ENCODE measurements at regions not wholly inside any gene's neighbourhood (a gene's known extent, or its start where the extent isn't known, plus 50 kb on each side); places are given as distances from the start of the nearest gene placed in this dataset.

DNA sequence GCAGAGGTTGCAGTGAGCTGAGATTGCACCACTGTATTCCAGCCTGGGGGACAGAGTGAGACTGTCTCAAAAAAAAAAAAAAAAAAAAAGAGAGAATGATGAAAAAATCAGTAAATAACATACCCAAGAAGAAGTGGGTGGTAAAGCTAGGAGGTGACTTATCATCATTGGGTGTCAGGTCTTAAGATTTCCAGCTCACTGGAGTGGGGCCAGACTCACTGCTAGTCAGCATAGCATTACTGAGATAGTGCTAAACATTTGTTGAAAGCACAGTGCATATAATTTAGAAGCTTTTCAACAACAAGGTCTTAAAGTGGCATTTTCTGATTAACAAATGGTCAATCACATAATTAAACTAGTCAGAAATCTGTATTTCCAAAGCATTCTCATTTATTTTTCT lies 221.8 kb upstream of the GYPA start:
- POLR2A ChIA-PET (ENCODE audit: low non-redundant PET), result no interaction called here
- no peak for TF ChIP-seq EZH2 (IDR thresholded peaks at IDR 0.05; ENCODE audit: borderline replicate concordance, low read depth, low read length, poor library complexity, severe bottlenecking)
- TF ChIP-seq, protein P1, sequence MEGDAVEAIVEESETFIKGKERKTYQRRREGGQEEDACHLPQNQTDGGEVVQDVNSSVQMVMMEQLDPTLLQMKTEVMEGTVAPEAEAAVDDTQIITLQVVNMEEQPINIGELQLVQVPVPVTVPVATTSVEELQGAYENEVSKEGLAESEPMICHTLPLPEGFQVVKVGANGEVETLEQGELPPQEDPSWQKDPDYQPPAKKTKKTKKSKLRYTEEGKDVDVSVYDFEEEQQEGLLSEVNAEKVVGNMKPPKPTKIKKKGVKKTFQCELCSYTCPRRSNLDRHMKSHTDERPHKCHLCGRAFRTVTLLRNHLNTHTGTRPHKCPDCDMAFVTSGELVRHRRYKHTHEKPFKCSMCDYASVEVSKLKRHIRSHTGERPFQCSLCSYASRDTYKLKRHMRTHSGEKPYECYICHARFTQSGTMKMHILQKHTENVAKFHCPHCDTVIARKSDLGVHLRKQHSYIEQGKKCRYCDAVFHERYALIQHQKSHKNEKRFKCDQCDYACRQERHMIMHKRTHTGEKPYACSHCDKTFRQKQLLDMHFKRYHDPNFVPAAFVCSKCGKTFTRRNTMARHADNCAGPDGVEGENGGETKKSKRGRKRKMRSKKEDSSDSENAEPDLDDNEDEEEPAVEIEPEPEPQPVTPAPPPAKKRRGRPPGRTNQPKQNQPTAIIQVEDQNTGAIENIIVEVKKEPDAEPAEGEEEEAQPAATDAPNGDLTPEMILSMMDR (conservative IDR thresholded peaks at IDR 0.05; ENCODE audit: low read depth, low read length), result no peak
- Histone ChIP-seq H3K36me3 (ENCODE audit: insufficient read depth, low read length, poor library complexity, severe bottlenecking) (no peaks in the 10 kb centered on the region), H3K27me3 (replicated peaks; ENCODE audit: insufficient read depth, low read depth, low read length, poor library complexity) (no peaks in the 10 kb centered on the region), H3K27ac (ENCODE audit: low read depth, low read length, poor library complexity, severe bottlenecking) (no peak overlapping the region), H3K4me3 (ENCODE audit: low read depth, low read length, poor library complexity, severe bottlenecking) (no peak overlapping the region), H3K4me1 (ENCODE audit: insufficient read depth, low read length, poor library complexity, severe bottlenecking) (peaks cover 9% of the 10 kb centered on the region), H3K9me3 (ENCODE audit: low read depth, low read length, poor library complexity, severe bottlenecking) (no peaks in the 10 kb centered on the region)
- intact Hi-C loops (cut with micrococcal nuclease; ENCODE audit: unreplicated experiment), result no loop called here
- no TSS peak for BruUV-seq (replicated peaks)
- CTCF ChIA-PET, result no interaction called here
- DNase-seq (ENCODE audit: low spot score), result no peak

DNA sequence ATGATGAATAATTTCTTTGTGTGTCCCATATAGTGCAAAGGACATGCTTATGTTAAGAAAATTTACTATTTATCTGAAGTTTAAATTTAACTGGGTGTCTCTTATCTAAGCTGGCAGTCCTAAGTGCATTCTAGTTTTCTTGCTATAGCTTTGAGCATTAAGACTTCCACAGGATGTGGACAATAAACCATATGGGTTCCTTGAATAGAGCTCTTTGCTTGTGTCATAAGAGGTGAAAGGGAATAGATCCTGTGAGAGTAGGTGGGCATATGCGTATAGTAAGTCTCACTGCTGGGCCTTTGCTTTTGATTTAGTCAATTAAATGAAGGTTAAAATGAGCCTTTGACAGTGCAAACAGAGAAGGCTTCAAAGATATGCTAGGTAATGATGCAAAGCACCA lies 223.4 kb upstream of the GYPA start:
- CTCF ChIA-PET, result no interaction called here
- no peak overlapping the region for H3K4me3 ChIP-seq (ENCODE audit: low read depth, low read length, poor library complexity, severe bottlenecking)
- no TSS peak for BruUV-seq (replicated peaks)

DNA sequence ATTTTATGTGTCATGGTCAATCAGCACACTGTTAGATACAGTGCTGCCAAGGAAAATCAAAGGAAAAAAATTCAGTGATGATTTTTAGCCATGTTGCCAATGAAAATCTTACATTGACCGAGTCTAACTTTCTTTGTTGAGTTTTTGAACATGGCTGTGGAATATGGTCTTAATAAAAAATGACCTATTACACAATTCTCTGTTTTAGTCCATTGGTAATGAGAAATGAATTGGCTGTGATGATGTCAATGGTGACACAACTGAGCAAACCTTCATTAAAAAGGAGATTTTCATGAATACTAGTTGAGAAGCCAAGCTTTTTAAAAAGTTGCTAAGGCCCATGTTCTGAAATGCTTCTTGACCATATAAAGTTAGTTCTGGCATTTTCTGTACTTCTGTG lies 225.9 kb upstream of the GYPA start:
- POLR2A ChIA-PET (ENCODE audit: low non-redundant PET), result no interaction called here
- intact Hi-C loops (cut with micrococcal nuclease; ENCODE audit: unreplicated experiment), result no loop called here
- BruUV-seq (replicated peaks), result no TSS peak
- CTCF ChIA-PET, result no interaction called here
- H3K4me3 ChIP-seq (ENCODE audit: low read depth, low read length, poor library complexity, severe bottlenecking), result no peak overlapping the region
- TF ChIP-seq EZH2 (IDR thresholded peaks at IDR 0.05; ENCODE audit: borderline replicate concordance, low read depth, low read length, poor library complexity, severe bottlenecking), result no peak
- TF ChIP-seq, protein P1 (conservative IDR thresholded peaks at IDR 0.05; ENCODE audit: low read depth, low read length), result no peak
- H3K36me3 ChIP-seq (ENCODE audit: insufficient read depth, low read length, poor library complexity, severe bottlenecking), result no peaks in the 10 kb centered on the region
- no peak for DNase-seq (ENCODE audit: low spot score)
- no peaks in the 10 kb centered on the region for H3K9me3 ChIP-seq (ENCODE audit: low read depth, low read length, poor library complexity, severe bottlenecking)
- H3K4me1 ChIP-seq (ENCODE audit: insufficient read depth, low read length, poor library complexity, severe bottlenecking), result no peaks in the 10 kb centered on the region
- no peak overlapping the region for H3K27ac ChIP-seq (ENCODE audit: low read depth, low read length, poor library complexity, severe bottlenecking)
- no peaks in the 10 kb centered on the region for H3K27me3 ChIP-seq (replicated peaks; ENCODE audit: insufficient read depth, low read depth, low read length, poor library complexity)

More for the DNA sequence above, 223.4 kb upstream of the GYPA start:
- no peaks in the 10 kb centered on the region for H3K4me1 ChIP-seq (ENCODE audit: insufficient read depth, low read length, poor library complexity, severe bottlenecking)
- H3K36me3 ChIP-seq (ENCODE audit: insufficient read depth, low read length, poor library complexity, severe bottlenecking), result no peaks in the 10 kb centered on the region
- no peaks in the 10 kb centered on the region for H3K27me3 ChIP-seq (replicated peaks; ENCODE audit: insufficient read depth, low read depth, low read length, poor library complexity)
- TF ChIP-seq, protein P1 (conservative IDR thresholded peaks at IDR 0.05; ENCODE audit: low read depth, low read length), result no peak
- no peak for TF ChIP-seq EZH2 (IDR thresholded peaks at IDR 0.05; ENCODE audit: borderline replicate concordance, low read depth, low read length, poor library complexity, severe bottlenecking)
- H3K27ac ChIP-seq (ENCODE audit: low read depth, low read length, poor library complexity, severe bottlenecking), result no peak overlapping the region
- intact Hi-C loops (cut with micrococcal nuclease; ENCODE audit: unreplicated experiment), result no loop called here
- H3K9me3 ChIP-seq (ENCODE audit: low read depth, low read length, poor library complexity, severe bottlenecking), result no peaks in the 10 kb centered on the region
- POLR2A ChIA-PET (ENCODE audit: low non-redundant PET), result no interaction called here
- no peak for DNase-seq (ENCODE audit: low spot score)
